Tibial nerve (tissue), 3 donors: ENCODE measurements at regions not wholly inside any gene's neighbourhood (a gene's known extent, or its start where the extent isn't known, plus 50 kb on each side); places are given as distances from the start of the nearest gene placed in this dataset.

ENCODE experiments used
- EP300 ChIP-seq, 2 donors: sonication (generic); formaldehyde crosslinking; IDR thresholded peaks; one replicate each; pipeline ENCODE4 v1.6.1; 2017; ENCODE audit warnings: antibody characterized with exemption in 2 of 2, mild to moderate bottlenecking in 1 of 2
- POLR2A ChIP-seq, 2 donors: fragments of 450-650 bp; IDR thresholded peaks; one replicate each; pipeline ENCODE4 v1.6.1; 2017; ENCODE audit warnings: antibody characterized with exemption in 2 of 2, mild to moderate bottlenecking in 2 of 2, moderate library complexity in 2 of 2

GRCh38 chr7:33724201-33724600 lies 181.1 kb upstream of the BMPER start:
- no peak for TF ChIP-seq POLR2A (IDR thresholded peaks at IDR 0.05)
- no peak for TF ChIP-seq EP300 (IDR thresholded peaks at IDR 0.05)
